ENCODE measurements at regions not wholly inside any gene's neighbourhood (a gene's known extent, or its start where the extent isn't known, plus 50 kb on each side); places are given as distances from the start of the nearest gene placed in this dataset.

GRCh38 chr13:30371649-30372265, 50.5 kb upstream of the UBE2L5 start:
- Histone ChIP-seq H3K9me3 (no peaks in the 10 kb centered on the region), H3K36me3 (no peaks in the 10 kb centered on the region), H3K4me1 (peaks cover 0 to 36% (median 24%) of the 10 kb centered on the region in 4 donors), H3K27me3 (no peaks in the 10 kb centered on the region), H3K27ac (peak overlapping the region; percentile 54 to 82 (median 72)), H3K4me3 (peak overlapping the region in 1 of 4 donors; percentile 12)
- DNase-seq, result peak; percentile 52 to 93 (median 88)
- no peak for TF ChIP-seq POLR2A (IDR thresholded peaks at IDR 0.05)
- peak in 1 of 6 experiments; percentile 8 for TF ChIP-seq CTCF (IDR thresholded peaks at IDR 0.05)
